ENCODE measurements at regions not wholly inside any gene's neighbourhood (a gene's known extent, or its start where the extent isn't known, plus 50 kb on each side); places are given as distances from the start of the nearest gene placed in this dataset.

GRCh38 chr15:38042707-38043445 is 108.4 kb downstream of the TMCO5A start:
- no peak for TF ChIP-seq CTCF (IDR thresholded peaks at IDR 0.05; ENCODE audit: borderline replicate concordance, insufficient read depth, low read depth, low read length)
- no peak overlapping the region for H3K4me3 ChIP-seq (ENCODE audit: low read depth, low read length)

GRCh38 chr15:38046257-38047051 is 112.0 kb downstream of the TMCO5A start:
- TF ChIP-seq CTCF (IDR thresholded peaks at IDR 0.05; ENCODE audit: borderline replicate concordance, insufficient read depth, low read depth, low read length) = no peak
- no peak overlapping the region for H3K4me3 ChIP-seq (ENCODE audit: low read depth, low read length)

- H3K4me3 ChIP-seq (ENCODE audit: low read depth, low read length) = no peak overlapping the region
- TF ChIP-seq CTCF (IDR thresholded peaks at IDR 0.05; ENCODE audit: borderline replicate concordance, insufficient read depth, low read depth, low read length) = no peak
Observed at GRCh38 chr15:38048001-38048455, 113.6 kb downstream of the TMCO5A start.

GRCh38 chr15:38049891-38050290 is 115.5 kb downstream of the TMCO5A start:
- no peak overlapping the region for H3K4me3 ChIP-seq (ENCODE audit: low read depth, low read length)
- no peak for TF ChIP-seq CTCF (IDR thresholded peaks at IDR 0.05; ENCODE audit: borderline replicate concordance, insufficient read depth, low read depth, low read length)

- no peak for TF ChIP-seq CTCF (IDR thresholded peaks at IDR 0.05; ENCODE audit: borderline replicate concordance, insufficient read depth, low read depth, low read length)
- no peak overlapping the region for H3K4me3 ChIP-seq (ENCODE audit: low read depth, low read length)
Observed at GRCh38 chr15:38050529-38051448, 116.3 kb downstream of the TMCO5A start.

- H3K4me3 ChIP-seq (ENCODE audit: low read depth, low read length) = no peak overlapping the region
- no peak for TF ChIP-seq CTCF (IDR thresholded peaks at IDR 0.05; ENCODE audit: borderline replicate concordance, insufficient read depth, low read depth, low read length)
Observed at GRCh38 chr15:38053205-38053604, 118.8 kb downstream of the TMCO5A start.

Measured in GM12875 (cell line).